DOHH2 (cell line): ENCODE measurements at regions not wholly inside any gene's neighbourhood (a gene's known extent, or its start where the extent isn't known, plus 50 kb on each side); places are given as distances from the start of the nearest gene placed in this dataset.
"Not testable (repeated sequence)": the region's sequence is repeated elsewhere in the genome, so short reads cannot be mapped to it uniquely, and the experiment has no call there.

Source experiments
- H3F3A ChIP-seq: fragments of 200-600 bp; sonication (generic), shearing (Covaris generic); 2 replicates; pipeline ENCODE4 v1.6.0; 2016; ENCODE audit warnings: antibody characterized with exemption, mild to moderate bottlenecking; ENCODE audit not compliant: control insufficient read depth, insufficient read depth
- H3K27ac ChIP-seq: fragments of 200-600 bp; sonication (generic); 2 replicates; pipeline ENCODE4 v1.5.1; 2014; ENCODE audit warnings: low read depth, mild to moderate bottlenecking, low read length, moderate library complexity
- H3K27me3 ChIP-seq: fragments of 200-600 bp; sonication (generic); 2 replicates; pipeline ENCODE4 v1.6.1; 2014; ENCODE audit warnings: mild to moderate bottlenecking, low read length, mixed read lengths; ENCODE audit not compliant: control insufficient read depth
- H3K36me3 ChIP-seq: fragments of 200-600 bp; sonication (generic); 2 replicates; pipeline ENCODE4 v1.6.1; 2014; ENCODE audit warnings: mild to moderate bottlenecking, low read length, moderate library complexity, mixed read lengths; ENCODE audit not compliant: control insufficient read depth
- H3K4me1 ChIP-seq: fragments of 200-600 bp; sonication (generic); 2 replicates; pipeline ENCODE4 v1.6.1; 2014; ENCODE audit warnings: mild to moderate bottlenecking, low read length, mixed read lengths; ENCODE audit not compliant: control insufficient read depth
- H3K4me2 ChIP-seq: fragments of 200-600 bp; sonication (generic); 2 replicates; pipeline ENCODE4 v1.6.0; 2014; ENCODE audit warnings: mild to moderate bottlenecking, low read length, moderate library complexity
- H3K4me3 ChIP-seq: fragments of 200-600 bp; sonication (generic); 2 replicates; pipeline ENCODE4 v1.5.1; 2014; ENCODE audit warnings: mild to moderate bottlenecking, low read length, mixed read lengths
- H3K79me2 ChIP-seq: fragments of 200-600 bp; sonication (generic); 2 replicates; pipeline ENCODE4 v1.6.1; 2014; ENCODE audit warnings: mild to moderate bottlenecking, low read length, mixed read lengths; ENCODE audit not compliant: control insufficient read depth
- H3K9me2 ChIP-seq: fragments of 200-600 bp; sonication (generic); replicated peaks from 2 replicates; pipeline ENCODE4 v1.6.1; 2014; ENCODE audit warnings: mild to moderate bottlenecking, low read length, mixed read lengths; ENCODE audit not compliant: control insufficient read depth
- H3K9me3 ChIP-seq: fragments of 200-600 bp; sonication (generic); 2 replicates; pipeline ENCODE4 v1.6.1; 2014; ENCODE audit warnings: antibody characterized with exemption, low read length, mixed read lengths; ENCODE audit not compliant: control insufficient read depth, insufficient read depth
- H4K20me1 ChIP-seq: fragments of 200-600 bp; sonication (generic); 2 replicates; pipeline ENCODE4 v1.6.0; 2014; ENCODE audit warnings: low read depth, mild to moderate bottlenecking, antibody characterized with exemption, low read length, moderate library complexity; ENCODE audit not compliant: control insufficient read depth, insufficient read depth
- CTCF ChIP-seq: fragments of 200-600 bp; sonication (generic); IDR thresholded peaks from one replicate; pipeline ENCODE4 v1.5.1; 2014; ENCODE audit warnings: antibody characterized with exemption, mild to moderate bottlenecking, low read depth, low read length; ENCODE audit not compliant: poor library complexity, severe bottlenecking
- EZH2phosphoT487 ChIP-seq: fragments of 200-600 bp; sonication (generic); IDR thresholded peaks from 2 replicates; pipeline ENCODE4 v1.6.1; 2017; ENCODE audit warnings: borderline replicate concordance, mild to moderate bottlenecking, antibody characterized with exemption, low read length, moderate library complexity, mixed read lengths

- Histone ChIP-seq H3K4me3 (no peak overlapping the region), H3K27me3 (no peaks in the 10 kb centered on the region), H3K4me2 (no peak overlapping the region), H3K27ac (no peak overlapping the region), H3K9me3 (no peaks in the 10 kb centered on the region), H3K36me3 (no peaks in the 10 kb centered on the region), H3K4me1 (no peaks in the 10 kb centered on the region), H3K79me2 (no peaks in the 10 kb centered on the region), H3K9me2 (no peaks in the 10 kb centered on the region), H4K20me1 (no peaks in the 10 kb centered on the region), H3F3A (no peaks in the 10 kb centered on the region)
- TF ChIP-seq CTCF (no peak), EZH2phosphoT487 (no peak)
Observed at GRCh38 chr6:141195251-141195832, 937.4 kb upstream of the GJE1 start.

GRCh38 chr6:141183368-141183767 lies 949.4 kb upstream of the GJE1 start:
- TF ChIP-seq CTCF (no peak), EZH2phosphoT487 (no peak)
- Histone ChIP-seq H3K9me3 (no peaks in the 10 kb centered on the region), H3K27ac (no peak overlapping the region), H3K4me1 (no peaks in the 10 kb centered on the region), H3K4me2 (no peak overlapping the region), H3K9me2 (no peaks in the 10 kb centered on the region), H3K79me2 (no peaks in the 10 kb centered on the region), H3K27me3 (no peaks in the 10 kb centered on the region), H3K4me3 (no peak overlapping the region), H3F3A (no peaks in the 10 kb centered on the region), H3K36me3 (no peaks in the 10 kb centered on the region), H4K20me1 (no peaks in the 10 kb centered on the region)

- H3K4me3 ChIP-seq, H3K9me3 ChIP-seq, H3K27me3 ChIP-seq, H4K20me1 ChIP-seq, H3K79me2 ChIP-seq, H3K9me2 ChIP-seq, H3K36me3 ChIP-seq, H3F3A ChIP-seq, H3K4me1 ChIP-seq, H3K4me2 ChIP-seq, H3K27ac ChIP-seq: not testable (repeated sequence)
Observed at GRCh38 chr6:141175458-141175857, 957.3 kb upstream of the GJE1 start.

DNA sequence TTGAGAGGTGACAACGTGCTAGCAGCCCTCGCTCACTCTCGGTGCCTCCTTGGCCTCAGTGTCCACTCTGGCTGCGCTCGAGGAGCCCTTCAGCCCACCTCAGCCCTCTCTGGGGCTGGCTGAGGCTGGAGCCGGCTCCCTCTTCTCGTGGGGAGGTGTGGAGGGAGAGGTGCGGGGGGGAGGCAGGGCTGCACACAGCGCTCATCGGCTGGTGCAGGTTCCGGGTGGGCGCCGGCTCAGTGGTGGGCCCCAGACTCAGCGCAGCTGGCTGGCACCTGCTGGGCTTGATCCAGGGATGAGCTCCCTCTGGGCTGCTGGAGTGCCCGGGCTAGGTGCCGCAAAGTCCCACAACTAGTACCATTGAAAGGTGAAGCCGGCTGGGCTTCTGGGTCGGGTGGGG lies 957.8 kb upstream of the GJE1 start:
- Histone ChIP-seq H3K4me1 (no peaks in the 10 kb centered on the region), H3K36me3 (no peaks in the 10 kb centered on the region), H3K4me3 (no peak overlapping the region), H3K79me2 (no peaks in the 10 kb centered on the region), H3K9me2 (no peaks in the 10 kb centered on the region), H4K20me1 (no peaks in the 10 kb centered on the region), H3K27me3 (no peaks in the 10 kb centered on the region), H3K27ac (no peak overlapping the region), H3F3A (no peaks in the 10 kb centered on the region), H3K4me2 (no peak overlapping the region), H3K9me3 (no peaks in the 10 kb centered on the region)
- TF ChIP-seq EZH2phosphoT487 = no peak
- no peak for TF ChIP-seq CTCF
